H1 (cell line): ENCODE measurements at regions not wholly inside any gene's neighbourhood (a gene's known extent, or its start where the extent isn't known, plus 50 kb on each side); places are given as distances from the start of the nearest gene placed in this dataset.

Source experiments
- CTCF ChIA-PET: fragments of 300-600 bp; sonication (Branson Sonifier 250); formaldehyde crosslinking; loops from one replicate; lab custom pipeline; 2021; ENCODE audit not compliant: partially characterized antibody; lab: Charles Lee
- POLR2A ChIA-PET: fragments of 300-600 bp; sonication (Branson Sonifier 250); formaldehyde crosslinking; loops from one replicate; lab custom pipeline; 2021; ENCODE audit warnings: inconsistent platforms; ENCODE audit not compliant: partially characterized antibody; lab: Charles Lee
- DNase-seq, 2 experiments: peaks; one replicate each; pipeline versions ENCODE4 v3.0.0 to v3.0.0-alpha.2; 2010 to 2022; ENCODE audit warnings: low spot score in 2 of 2, low read depth in 1 of 2, mixed read lengths in 1 of 2
- FAIRE-seq: peaks from 2 replicates; lab custom pipeline; 2011; peaks lifted over from hg19 to GRCh38; lab: Jason Lieb, UNC
- H2AFZ ChIP-seq: 2 replicates; pipeline ENCODE4 v1.8.1; 2012; ENCODE audit warnings: low read length, inconsistent platforms
- H2AK5ac ChIP-seq: 2 replicates; pipeline ENCODE4 v1.6.1; 2013; ENCODE audit warnings: low read depth, low read length
- H2BK120ac ChIP-seq: replicated peaks from 2 replicates; pipeline ENCODE3; 2013; ENCODE audit warnings: low read depth, low read length, inconsistent platforms
- H2BK12ac ChIP-seq: 2 replicates; pipeline ENCODE4 v1.6.1; 2013; ENCODE audit warnings: low read depth, low read length
- H2BK15ac ChIP-seq: 2 replicates; pipeline ENCODE4 v1.6.1; 2013; ENCODE audit warnings: low read length
- H2BK20ac ChIP-seq: 2 replicates; pipeline ENCODE4 v1.6.1; 2013; ENCODE audit warnings: low read length
- H2BK5ac ChIP-seq: 2 replicates; pipeline ENCODE4 v1.6.1; 2013; ENCODE audit warnings: low read depth, low read length
- H3K14ac ChIP-seq: 2 replicates; pipeline ENCODE4 v1.6.1; 2013; ENCODE audit warnings: inconsistent platforms; ENCODE audit not compliant: insufficient read length
- H3K18ac ChIP-seq: 2 replicates; pipeline ENCODE4 v1.6.1; 2013; ENCODE audit warnings: low read length; ENCODE audit errors: extremely low read depth
- H3K23ac ChIP-seq: 2 replicates; pipeline ENCODE4 v1.6.1; 2013; ENCODE audit warnings: inconsistent platforms; ENCODE audit not compliant: insufficient read length
- H3K23me2 ChIP-seq: 2 replicates; pipeline ENCODE4 v1.6.1; 2013; ENCODE audit warnings: low read depth, low read length
- H3K27ac ChIP-seq: 2 replicates; pipeline ENCODE4 v1.6.1; 2011; ENCODE audit warnings: low read depth, low read length, inconsistent platforms
- H3K27me3 ChIP-seq, 4 experiments: replicated peaks in 1 of 4; 1 replicate in 1 of 4; 2 replicates in 3 of 4; pipeline versions ENCODE4 v1.6.1 to v1.8.1; 2011 to 2013; ENCODE audit warnings: low read length in 3 of 4, mild to moderate bottlenecking in 3 of 4, inconsistent platforms in 2 of 4, mixed read lengths in 2 of 4, moderate library complexity in 1 of 4; ENCODE audit not compliant: control insufficient read depth in 3 of 4, insufficient read depth in 3 of 4; ENCODE audit errors: extremely low read depth in 1 of 4
- H3K36me3 ChIP-seq, 4 experiments: 2 replicates each; pipeline versions ENCODE4 v1.6.1 to v1.8.1; 2011 to 2013; ENCODE audit warnings: mild to moderate bottlenecking in 4 of 4, low read length in 3 of 4, moderate library complexity in 2 of 4, control low read depth in 1 of 4, inconsistent platforms in 1 of 4; ENCODE audit not compliant: insufficient read depth in 4 of 4, control insufficient read depth in 2 of 4
- H3K4ac ChIP-seq: replicated peaks from 2 replicates; pipeline ENCODE3; 2013; ENCODE audit warnings: low read length, low read depth, mixed read lengths, inconsistent platforms; ENCODE audit not compliant: insufficient read length
- H3K4me1 ChIP-seq, 4 experiments: replicated peaks in 1 of 4; 1 replicate in 1 of 4; 2 replicates in 3 of 4; pipeline versions ENCODE4 v1.6.1 to v1.8.1; 2011 to 2013; ENCODE audit warnings: low read length in 3 of 4, inconsistent platforms in 2 of 4, mixed read lengths in 1 of 4; ENCODE audit not compliant: insufficient read depth in 4 of 4, control insufficient read depth in 3 of 4
- H3K4me2 ChIP-seq, 2 experiments: 2 replicates each; pipeline versions ENCODE4 v1.6.1 to v1.8.1; 2011 to 2013; ENCODE audit warnings: low read depth in 2 of 2, low read length in 2 of 2, control low read depth in 1 of 2, inconsistent platforms in 1 of 2, mild to moderate bottlenecking in 1 of 2; ENCODE audit not compliant: insufficient read depth in 1 of 2
- H3K4me3 ChIP-seq, 4 experiments: fragments of 200-600, 300-600 bp in 1 of 4; sonication (generic), shearing (Covaris generic), sonication (Bioruptor Twin) in 1 of 4; 2 replicates each; pipeline versions ENCODE4 v1.5.1 to v1.8.1; 2011 to 2016; ENCODE audit warnings: low read length in 4 of 4, low read depth in 3 of 4, control low read depth in 2 of 4, inconsistent platforms in 2 of 4, mild to moderate bottlenecking in 2 of 4, mixed read lengths in 1 of 4, moderate library complexity in 1 of 4; ENCODE audit not compliant: insufficient read depth in 2 of 4; ENCODE audit errors: extremely low read depth in 1 of 4
- H3K56ac ChIP-seq: replicated peaks from 2 replicates; pipeline ENCODE3; 2013; ENCODE audit warnings: low read depth, mild to moderate bottlenecking, mixed read lengths, low read length, inconsistent platforms; ENCODE audit not compliant: insufficient read length
- H3K79me1 ChIP-seq: 2 replicates; pipeline ENCODE4 v1.6.1; 2013; ENCODE audit warnings: low read depth, low read length, control low read depth
- H3K79me2 ChIP-seq, 2 experiments: 2 replicates each; pipeline versions ENCODE4 v1.6.1 to v1.8.1; 2012 to 2013; ENCODE audit warnings: low read length in 2 of 2, mild to moderate bottlenecking in 2 of 2, inconsistent platforms in 1 of 2; ENCODE audit not compliant: insufficient read depth in 2 of 2, control insufficient read depth in 1 of 2
- H3K9ac ChIP-seq, 4 experiments: replicated peaks in 1 of 4; 1 replicate in 1 of 4; 2 replicates in 3 of 4; pipeline versions ENCODE4 v1.6.1 to v1.8.1; 2011 to 2013; ENCODE audit warnings: low read depth in 3 of 4, low read length in 3 of 4, control low read depth in 2 of 4, mild to moderate bottlenecking in 2 of 4, moderate library complexity in 2 of 4, inconsistent platforms in 1 of 4; ENCODE audit errors: extremely low read depth in 1 of 4
- H3K9me3 ChIP-seq, 2 experiments: 2 replicates each; pipeline versions ENCODE4 v1.6.1 to v1.8.1; 2012 to 2013; ENCODE audit warnings: mild to moderate bottlenecking in 2 of 2, moderate library complexity in 2 of 2, control low read depth in 1 of 2, inconsistent platforms in 1 of 2, low read depth in 1 of 2, low read length in 1 of 2, mixed read lengths in 1 of 2; ENCODE audit not compliant: insufficient read depth in 2 of 2
- H4K20me1 ChIP-seq, 2 experiments: replicated peaks in 1 of 2; 2 replicates each; pipeline versions ENCODE3 to v1.8.1; 2011 to 2013; ENCODE audit warnings: inconsistent platforms in 2 of 2, low read length in 2 of 2, mild to moderate bottlenecking in 1 of 2; ENCODE audit not compliant: insufficient read depth in 2 of 2, control insufficient read depth in 1 of 2
- H4K5ac ChIP-seq: 2 replicates; pipeline ENCODE4 v1.6.1; 2013; ENCODE audit warnings: low read length, low read depth, mixed read lengths, inconsistent platforms; ENCODE audit not compliant: insufficient read length
- H4K8ac ChIP-seq: 2 replicates; pipeline ENCODE4 v1.8.0; 2013; ENCODE audit warnings: mild to moderate bottlenecking, moderate library complexity, low read length, inconsistent platforms; ENCODE audit not compliant: insufficient read depth; ENCODE audit errors: extremely low read depth
- H4K91ac ChIP-seq: replicated peaks from 2 replicates; pipeline ENCODE3; 2013; ENCODE audit warnings: low read length, mixed read lengths, inconsistent platforms; ENCODE audit not compliant: insufficient read length
- BACH1 ChIP-seq: IDR thresholded peaks from 2 replicates; pipeline ENCODE4 v1.6.1; 2012; ENCODE audit warnings: low read length, improper control_type of control experiment
- JUN ChIP-seq: IDR thresholded peaks from 2 replicates; pipeline ENCODE4 v1.6.1; 2011; ENCODE audit warnings: low read depth, mild to moderate bottlenecking, improper control_type of control experiment, low read length
- TCF12 ChIP-seq: IDR thresholded peaks from 2 replicates; pipeline ENCODE4 v1.6.1; 2011; ENCODE audit warnings: low read depth, mild to moderate bottlenecking, low read length
- WGBS, 2 experiments: shearing (Covaris generic) in 1 of 2; methylation state at CpG; one replicate each; pipeline versions ENCODE4 v1.1.6 to v1.1.7; 2013 to 2015; ENCODE audit warnings: low lambda C conversion rate in 2 of 2, mixed read lengths in 2 of 2, inconsistent platforms in 1 of 2, low coverage in 1 of 2, missing lambda C conversion rate in 1 of 2; ENCODE audit not compliant: insufficient replicate concordance in 2 of 2, insufficient coverage in 1 of 2, insufficient read length in 1 of 2; ENCODE audit errors: extremely low coverage in 1 of 2, missing lambda C conversion rate in 1 of 2; 5-methylcytosine and 5-hydroxymethylcytosine counted together

GRCh38 chr2:8320311-8321066 lies 361.4 kb upstream of the ID2 start:
- POLR2A ChIA-PET: no interaction called here
- Histone ChIP-seq H3K9me3 (no peaks in the 10 kb centered on the region), H3K14ac (no peak overlapping the region), H2BK120ac (no peak overlapping the region), H3K79me1 (no peaks in the 10 kb centered on the region), H4K91ac (no peak overlapping the region), H3K4ac (no peak overlapping the region), H3K4me1 (peaks cover 0 to 6% (median 2%) of the 10 kb centered on the region in 4 experiments; a peak in 1 of 7 replicates), H3K9ac (no peak overlapping the region), H3K23ac (no peak overlapping the region), H3K4me3 (no peak overlapping the region), H3K18ac (no peak overlapping the region), H2AFZ (no peak overlapping the region), H3K36me3 (no peaks in the 10 kb centered on the region), H3K27ac (no peak overlapping the region), H2BK15ac (no peak overlapping the region), H4K5ac (no peak overlapping the region), H3K4me2 (no peak overlapping the region), H3K27me3 (no peaks in the 10 kb centered on the region; a peak in 1 of 7 replicates), H2BK20ac (no peak overlapping the region), H2BK12ac (no peak overlapping the region), H4K8ac (no peak overlapping the region), H2BK5ac (no peak overlapping the region), H3K23me2 (no peaks in the 10 kb centered on the region), H2AK5ac (no peak overlapping the region), H3K56ac (no peak overlapping the region), H4K20me1 (no peaks in the 10 kb centered on the region), H3K79me2 (no peaks in the 10 kb centered on the region)
- no peak for FAIRE-seq
- TF ChIP-seq JUN (no peak), BACH1 (no peak), TCF12 (no peak)
- CTCF ChIA-PET: no interaction called here
- WGBS, 2 experiments: 90% methylated on average over 6 of the region's 6 CpGs; no CpG with 5 or more reads in 1 of the 2 experiments
- DNase-seq: no peak
